Activated CD8-positive, alpha-beta T cell treated with anti-CD3 and anti-CD28 coated beads, Interleukin-2, amount 10 ng/mL, durations not matched to agents 7 days and 5 days (primary cell): ENCODE measurements at regions not wholly inside any gene's neighbourhood (a gene's known extent, or its start where the extent isn't known, plus 50 kb on each side); places are given as distances from the start of the nearest gene placed in this dataset.
"Not testable (repeated sequence)": the region's sequence is repeated elsewhere in the genome, so short reads cannot be mapped to it uniquely, and the experiment has no call there.

ENCODE experiments used
- ATAC-seq: fragments of 150-1000 bp; cut with Tn5 transposase; one replicate; pipeline ENCODE4 v1.10.0; 2021; ENCODE audit warnings: moderate library complexity
- CTCF ChIA-PET: fragments of 350-600 bp; sonication (Branson Sonifier 250); formaldehyde crosslinking; loops from one replicate; lab custom pipeline; 2021; ENCODE audit warnings: antibody characterized with exemption; lab: Charles Lee
- POLR2A ChIA-PET: fragments of 350-600 bp; sonication (Branson Sonifier 250); formaldehyde crosslinking; loops from one replicate; lab custom pipeline; 2021; ENCODE audit warnings: antibody characterized with exemption; lab: Charles Lee
- DNase-seq: peaks from one replicate; pipeline ENCODE4 v3.0.0-alpha.2; 2020
- H3K27ac Mint-ChIP-seq: one replicate; pipeline ENCODE4 v1.8.0; 2021; ENCODE audit warnings: mild to moderate bottlenecking, mixed read lengths
- H3K27me3 Mint-ChIP-seq: one replicate; pipeline ENCODE4 v1.8.0; 2021; ENCODE audit warnings: low read depth, mixed read lengths
- H3K36me3 Mint-ChIP-seq: one replicate; pipeline ENCODE4 v1.8.0; 2021; ENCODE audit warnings: low read depth, mixed read lengths
- H3K4me1 Mint-ChIP-seq: one replicate; pipeline ENCODE4 v1.8.0; 2021; ENCODE audit warnings: low read depth, mixed read lengths
- H3K4me3 Mint-ChIP-seq: one replicate; pipeline ENCODE4 v1.8.0; 2021; ENCODE audit warnings: mild to moderate bottlenecking, mixed read lengths
- H3K9me3 Mint-ChIP-seq: one replicate; pipeline ENCODE4 v1.8.0; 2022; ENCODE audit warnings: mixed read lengths; ENCODE audit not compliant: insufficient read depth

- no peak for DNase-seq
- no peaks in the 10 kb centered on the region for H3K9me3 Mint-ChIP-seq
- no peak overlapping the region for H3K4me3 Mint-ChIP-seq
- H3K4me1 Mint-ChIP-seq, result no peaks in the 10 kb centered on the region
- H3K27me3 Mint-ChIP-seq, result no peaks in the 10 kb centered on the region
- CTCF ChIA-PET, result no interaction called here
- no peak for ATAC-seq
- H3K36me3 Mint-ChIP-seq, result no peaks in the 10 kb centered on the region
- no peak overlapping the region for H3K27ac Mint-ChIP-seq
- POLR2A ChIA-PET, result interaction anchor here (0.6 kb wide), 1 partner anchor 21 kb away, joined by 5 read pairs; no protein-coding TSS in a partner anchor
Observed at GRCh38 chr12:43210485-43211192, 341.4 kb downstream of the ADAMTS20 start.

- Mint-ChIP-seq H3K9me3 (no peaks in the 10 kb centered on the region), H3K36me3 (no peaks in the 10 kb centered on the region), H3K27ac (no peak overlapping the region), H3K4me3 (no peak overlapping the region), H3K27me3 (no peaks in the 10 kb centered on the region), H3K4me1 (no peaks in the 10 kb centered on the region)
- CTCF ChIA-PET, result no interaction called here
- no peak for ATAC-seq
- POLR2A ChIA-PET, result no interaction called here
- DNase-seq, result no peak
Observed at GRCh38 chr12:43208627-43209026, 343.4 kb downstream of the ADAMTS20 start.

- DNase-seq, result no peak
- no peak overlapping the region for H3K27ac Mint-ChIP-seq
- no peaks in the 10 kb centered on the region for H3K9me3 Mint-ChIP-seq
- POLR2A ChIA-PET, result no interaction called here
- no peaks in the 10 kb centered on the region for H3K4me1 Mint-ChIP-seq
- no peaks in the 10 kb centered on the region for H3K27me3 Mint-ChIP-seq
- no peak for ATAC-seq
- H3K4me3 Mint-ChIP-seq, result no peak overlapping the region
- no peaks in the 10 kb centered on the region for H3K36me3 Mint-ChIP-seq
- CTCF ChIA-PET, result no interaction called here
Observed at GRCh38 chr12:43208221-43208620, 343.8 kb downstream of the ADAMTS20 start.

- ChIA-PET CTCF (no interaction called here), POLR2A (no interaction called here)
- H3K4me1 Mint-ChIP-seq, result no peaks in the 10 kb centered on the region
- H3K27ac Mint-ChIP-seq, result no peak overlapping the region
- H3K36me3 Mint-ChIP-seq, result no peaks in the 10 kb centered on the region
- H3K9me3 Mint-ChIP-seq, result no peaks in the 10 kb centered on the region
- ATAC-seq (no peak), DNase-seq (no peak)
- H3K27me3 Mint-ChIP-seq, result no peaks in the 10 kb centered on the region
- H3K4me3 Mint-ChIP-seq, result no peak overlapping the region
Observed at GRCh38 chr12:43206396-43206795, 345.6 kb downstream of the ADAMTS20 start.

- Mint-ChIP-seq H3K36me3 (no peaks in the 10 kb centered on the region), H3K4me1 (no peaks in the 10 kb centered on the region), H3K27ac (no peak overlapping the region), H3K9me3 (no peaks in the 10 kb centered on the region), H3K27me3 (no peaks in the 10 kb centered on the region), H3K4me3 (no peak overlapping the region)
- DNase-seq (no peak), ATAC-seq (no peak)
- CTCF ChIA-PET, result no interaction called here
- POLR2A ChIA-PET, result no interaction called here
Observed at GRCh38 chr12:43198608-43199007, 353.4 kb downstream of the ADAMTS20 start.

- H3K36me3 Mint-ChIP-seq, result no peaks in the 10 kb centered on the region
- CTCF ChIA-PET, result no interaction called here
Observed at GRCh38 chr12:43196268-43196907, 355.6 kb downstream of the ADAMTS20 start.

GRCh38 chr12:43193096-43193495 lies 358.9 kb downstream of the ADAMTS20 start:
- H3K27me3 Mint-ChIP-seq, H3K27ac Mint-ChIP-seq, ATAC-seq, CTCF ChIA-PET, POLR2A ChIA-PET, H3K9me3 Mint-ChIP-seq, H3K4me1 Mint-ChIP-seq, H3K4me3 Mint-ChIP-seq, H3K36me3 Mint-ChIP-seq, DNase-seq: not testable (repeated sequence)

More at GRCh38 chr12:43196268-43196907, 355.6 kb downstream of the ADAMTS20 start:
- Mint-ChIP-seq H3K9me3 (no peaks in the 10 kb centered on the region), H3K4me1 (no peaks in the 10 kb centered on the region), H3K27me3 (no peaks in the 10 kb centered on the region), H3K27ac (no peak overlapping the region), H3K4me3 (no peak overlapping the region)
- ATAC-seq, result no peak
- no peak for DNase-seq
- POLR2A ChIA-PET, result no interaction called here

- H3K4me1 Mint-ChIP-seq, POLR2A ChIA-PET, H3K27ac Mint-ChIP-seq, H3K4me3 Mint-ChIP-seq, H3K36me3 Mint-ChIP-seq, CTCF ChIA-PET, H3K9me3 Mint-ChIP-seq, DNase-seq, ATAC-seq, H3K27me3 Mint-ChIP-seq: not testable (repeated sequence)
Observed at GRCh38 chr12:43192442-43192841, 359.6 kb downstream of the ADAMTS20 start.

- Mint-ChIP-seq H3K4me3 (no peak overlapping the region), H3K36me3 (no peaks in the 10 kb centered on the region), H3K27ac (no peak overlapping the region), H3K9me3 (peaks cover 13% of the 10 kb centered on the region), H3K27me3 (no peaks in the 10 kb centered on the region), H3K4me1 (no peaks in the 10 kb centered on the region)
- ChIA-PET CTCF (no interaction called here), POLR2A (no interaction called here)
- DNase-seq (no peak), ATAC-seq (no peak)
Observed at GRCh38 chr12:43180242-43180641, 371.8 kb downstream of the ADAMTS20 start.

- no peak for DNase-seq
- H3K9me3 Mint-ChIP-seq, result peaks cover 9% of the 10 kb centered on the region
- no peak overlapping the region for H3K4me3 Mint-ChIP-seq
- ATAC-seq, result no peak
- H3K27ac Mint-ChIP-seq, result no peak overlapping the region
- ChIA-PET CTCF (no interaction called here), POLR2A (no interaction called here)
- no peaks in the 10 kb centered on the region for H3K4me1 Mint-ChIP-seq
- H3K36me3 Mint-ChIP-seq, result no peaks in the 10 kb centered on the region
- no peaks in the 10 kb centered on the region for H3K27me3 Mint-ChIP-seq
Observed at GRCh38 chr12:43179486-43179885, 372.5 kb downstream of the ADAMTS20 start.

- ChIA-PET POLR2A (no interaction called here), CTCF (no interaction called here)
- Mint-ChIP-seq H3K9me3 (no peaks in the 10 kb centered on the region), H3K4me1 (no peaks in the 10 kb centered on the region), H3K4me3 (no peak overlapping the region), H3K36me3 (no peaks in the 10 kb centered on the region), H3K27ac (no peak overlapping the region), H3K27me3 (no peaks in the 10 kb centered on the region)
- ATAC-seq (no peak), DNase-seq (no peak)
Observed at GRCh38 chr12:43177276-43177675, 374.7 kb downstream of the ADAMTS20 start.

- H3K27me3 Mint-ChIP-seq, result no peaks in the 10 kb centered on the region
- DNase-seq (no peak), ATAC-seq (no peak)
- CTCF ChIA-PET, result no interaction called here
- H3K27ac Mint-ChIP-seq, result no peak overlapping the region
- H3K4me1 Mint-ChIP-seq, result no peaks in the 10 kb centered on the region
- H3K4me3 Mint-ChIP-seq, result no peak overlapping the region
- POLR2A ChIA-PET, result no interaction called here
- no peaks in the 10 kb centered on the region for H3K9me3 Mint-ChIP-seq
- no peaks in the 10 kb centered on the region for H3K36me3 Mint-ChIP-seq
Observed at GRCh38 chr12:43169115-43169681, 382.8 kb downstream of the ADAMTS20 start.
